ENCODE measurements at regions not wholly inside any gene's neighbourhood (a gene's known extent, or its start where the extent isn't known, plus 50 kb on each side); places are given as distances from the start of the nearest gene placed in this dataset.

GRCh38 chr5:122581629-122582028 lies 193.3 kb upstream of the SNX2 start:
- no peak for DNase-seq
- H3K27ac ChIP-seq = no peak overlapping the region
- no peaks in the 10 kb centered on the region for H3K27me3 ChIP-seq
- H3K36me3 ChIP-seq = no peaks in the 10 kb centered on the region
- TF ChIP-seq POLR2A (IDR thresholded peaks at IDR 0.05) = no peak
- TF ChIP-seq CTCF (IDR thresholded peaks at IDR 0.05) = no peak
- no peaks in the 10 kb centered on the region for H3K9me3 ChIP-seq
- H3K4me1 ChIP-seq = no peaks in the 10 kb centered on the region
- no peak overlapping the region for H3K4me3 ChIP-seq

GRCh38 chr5:122584411-122585300 lies 190.2 kb upstream of the SNX2 start:
- no peaks in the 10 kb centered on the region for H3K4me1 ChIP-seq
- no peaks in the 10 kb centered on the region for H3K9me3 ChIP-seq
- TF ChIP-seq POLR2A (IDR thresholded peaks at IDR 0.05) (no peak), CTCF (IDR thresholded peaks at IDR 0.05) (no peak)
- no peaks in the 10 kb centered on the region for H3K27me3 ChIP-seq
- H3K36me3 ChIP-seq = no peaks in the 10 kb centered on the region
- H3K27ac ChIP-seq = no peak overlapping the region
- H3K4me3 ChIP-seq = no peak overlapping the region
- no peak for DNase-seq

- Histone ChIP-seq H3K27ac (no peak overlapping the region), H3K36me3 (no peaks in the 10 kb centered on the region), H3K4me3 (no peak overlapping the region), H3K27me3 (no peaks in the 10 kb centered on the region), H3K9me3 (no peaks in the 10 kb centered on the region), H3K4me1 (no peaks in the 10 kb centered on the region)
- DNase-seq = no peak
- TF ChIP-seq POLR2A (IDR thresholded peaks at IDR 0.05) (no peak), CTCF (IDR thresholded peaks at IDR 0.05) (no peak)
Observed at GRCh38 chr5:122585371-122585770, 189.5 kb upstream of the SNX2 start.

- no peaks in the 10 kb centered on the region for H3K27me3 ChIP-seq
- H3K27ac ChIP-seq = no peak overlapping the region
- no peak overlapping the region for H3K4me3 ChIP-seq
- no peaks in the 10 kb centered on the region for H3K4me1 ChIP-seq
- DNase-seq = no peak
- TF ChIP-seq POLR2A (IDR thresholded peaks at IDR 0.05) = no peak
- TF ChIP-seq CTCF (IDR thresholded peaks at IDR 0.05) = no peak
- no peaks in the 10 kb centered on the region for H3K36me3 ChIP-seq
- H3K9me3 ChIP-seq = no peaks in the 10 kb centered on the region
Observed at GRCh38 chr5:122586351-122586750, 188.5 kb upstream of the SNX2 start.

GRCh38 chr5:122591828-122592227 lies 183.1 kb upstream of the SNX2 start:
- no peak for TF ChIP-seq POLR2A (IDR thresholded peaks at IDR 0.05)
- no peak for TF ChIP-seq CTCF (IDR thresholded peaks at IDR 0.05)
- no peak for DNase-seq
- no peaks in the 10 kb centered on the region for H3K27me3 ChIP-seq
- no peak overlapping the region for H3K4me3 ChIP-seq
- no peaks in the 10 kb centered on the region for H3K4me1 ChIP-seq
- H3K9me3 ChIP-seq = no peaks in the 10 kb centered on the region
- H3K27ac ChIP-seq = no peak overlapping the region
- no peaks in the 10 kb centered on the region for H3K36me3 ChIP-seq

All from Peyer's patch (tissue), 4 donors.